HepG2 (cell line): ENCODE measurements at regions not wholly inside any gene's neighbourhood (a gene's known extent, or its start where the extent isn't known, plus 50 kb on each side); places are given as distances from the start of the nearest gene placed in this dataset.

Experiments
- ATAC-seq: fragments of 200-7000 bp; cut with Tn5 transposase; 3 replicates; pipeline ENCODE4 v1.9.1; 2020; ENCODE audit warnings: mild to moderate bottlenecking, moderate library complexity
- BruUV-seq: library from RNA; stranded (reverse); fragments of 400-500 nt; replicated peaks from 2 replicates; lab custom pipeline; 2021; lab: Mats Ljungman, UMichigan
- CTCF ChIA-PET: fragments of 300-600 bp; formaldehyde crosslinking; extraction: SDS; loops from one replicate; lab custom pipeline; 2021; ENCODE audit warnings: low total read pairs, inconsistent platforms, low intra/inter-chr PET ratio; lab: Yijun Ruan, JAX
- POLR2A ChIA-PET: fragments of 350-600 bp; sonication (Branson Sonifier 250); formaldehyde crosslinking; loops from one replicate; lab custom pipeline; 2020; ENCODE audit warnings: antibody characterized with exemption, inconsistent platforms; lab: Yijun Ruan, JAX
- DNase-seq: peaks from one replicate; pipeline ENCODE4 v3.0.0-alpha.2; 2015; ENCODE audit warnings: low spot score
- FAIRE-seq: peaks from 3 replicates; lab custom pipeline; 2011; peaks lifted over from hg19 to GRCh38; lab: Jason Lieb, UNC
- H2AFZ ChIP-seq: one replicate; pipeline ENCODE4 v1.6.1; 2011; ENCODE audit warnings: low read length, inconsistent platforms
- H3K27ac ChIP-seq: fragments of 300-600 bp; 3 replicates; pipeline ENCODE4 v1.8.0; 2011; ENCODE audit warnings: mixed run types, mild to moderate bottlenecking, mixed read lengths, low read length, inconsistent platforms; ENCODE audit not compliant: insufficient read depth; ENCODE audit errors: extremely low read length
- H3K27me3 ChIP-seq, 2 experiments: fragments of 200-600 bp in 1 of 2; 2 replicates in 1 of 2; 3 replicates in 1 of 2; pipeline versions ENCODE4 v1.6.0 to v1.8.0; 2011; ENCODE audit warnings: low read length in 2 of 2, mild to moderate bottlenecking in 2 of 2, moderate library complexity in 2 of 2, inconsistent platforms in 1 of 2; ENCODE audit not compliant: insufficient read depth in 2 of 2, control insufficient read depth in 1 of 2
- H3K36me3 ChIP-seq, 2 experiments: fragments of 200-600 bp in 1 of 2; replicated peaks in 1 of 2; 2 replicates in 1 of 2; 3 replicates in 1 of 2; pipeline versions ENCODE4 v1.5.1 to v1.8.0; 2011; ENCODE audit warnings: low read length in 2 of 2, inconsistent platforms in 1 of 2; ENCODE audit not compliant: insufficient read depth in 2 of 2, control insufficient read depth in 1 of 2
- H3K4me1 ChIP-seq: 2 replicates; pipeline ENCODE4 v1.5.1; 2012; ENCODE audit warnings: low read length, inconsistent platforms; ENCODE audit not compliant: insufficient read depth
- H3K4me2 ChIP-seq: 2 replicates; pipeline ENCODE4 v1.6.0; 2011; ENCODE audit warnings: low read depth, low read length, inconsistent platforms
- H3K4me3 ChIP-seq, 3 experiments: fragments of 200-600 bp in 1 of 3; sonication (generic), shearing (Covaris generic) in 1 of 3; replicated peaks in 1 of 3; 2 replicates each; pipeline ENCODE4 v1.5.1; 2011 to 2016; ENCODE audit warnings: low read length in 3 of 3, inconsistent platforms in 2 of 3, low read depth in 2 of 3, mild to moderate bottlenecking in 2 of 3, control low read depth in 1 of 3, mixed read lengths in 1 of 3; ENCODE audit not compliant: insufficient read depth in 1 of 3
- H3K79me2 ChIP-seq: one replicate; pipeline ENCODE4 v1.6.1; 2011; ENCODE audit warnings: low read length, inconsistent platforms; ENCODE audit not compliant: insufficient read depth
- H3K9ac ChIP-seq: 2 replicates; pipeline ENCODE4 v1.6.0; 2011; ENCODE audit warnings: mild to moderate bottlenecking, low read depth, low read length, inconsistent platforms; ENCODE audit not compliant: insufficient read depth
- H3K9me3 ChIP-seq: 2 replicates; pipeline ENCODE4 v1.5.1; 2012; ENCODE audit warnings: mild to moderate bottlenecking, low read length
- H4K20me1 ChIP-seq: 2 replicates; pipeline ENCODE4 v1.6.0; 2011; ENCODE audit warnings: inconsistent platforms, mild to moderate bottlenecking, low read length, moderate library complexity; ENCODE audit not compliant: insufficient read depth
- DRAP1 ChIP-seq: IDR thresholded peaks from 2 replicates; pipeline ENCODE4 v1.6.1; 2016; ENCODE audit warnings: missing genetic modification reagents, missing compliant biosample characterization
- FOXM1 ChIP-seq: sonication (generic); formaldehyde crosslinking; IDR thresholded peaks from 2 replicates; pipeline ENCODE4 v1.5.0; 2020; ENCODE audit warnings: missing genetic modification reagents
- GMEB1 ChIP-seq: sonication (generic); formaldehyde crosslinking; IDR thresholded peaks from 2 replicates; pipeline ENCODE4 v1.5.1; 2020; ENCODE audit warnings: missing genetic modification reagents, mild to moderate bottlenecking, borderline replicate concordance
- HOXD1 ChIP-seq: sonication (generic); formaldehyde crosslinking; IDR thresholded peaks from 2 replicates; pipeline ENCODE4 v1.5.0; 2020; ENCODE audit warnings: missing genetic modification reagents
- JUN ChIP-seq: sonication (generic); formaldehyde crosslinking; IDR thresholded peaks from 2 replicates; pipeline ENCODE4 v1.4.0; 2020; ENCODE audit warnings: mild to moderate bottlenecking, missing genetic modification reagents
- KMT2B ChIP-seq: IDR thresholded peaks from 2 replicates; pipeline ENCODE4 v1.6.1; 2016; ENCODE audit warnings: missing genetic modification reagents, missing compliant biosample characterization
- NR1H2 ChIP-seq: sonication (generic); formaldehyde crosslinking; IDR thresholded peaks from 2 replicates; pipeline ENCODE4 v1.8.1; 2022; ENCODE audit warnings: low read depth, missing genetic modification reagents, borderline replicate concordance
- RBM39 ChIP-seq: fragments of 200-400 bp; formaldehyde crosslinking; IDR thresholded peaks from one replicate; pipeline ENCODE4 v1.6.1; 2018; ENCODE audit warnings: antibody characterized with exemption, mild to moderate bottlenecking, low read depth, low read length; ENCODE audit not compliant: poor library complexity, severe bottlenecking
- SMARCC2 ChIP-seq: fragments of 450-650 bp; IDR thresholded peaks from 2 replicates; pipeline ENCODE4 v1.6.1; 2017; ENCODE audit warnings: antibody characterized with exemption, mild to moderate bottlenecking
- ZBTB34 ChIP-seq: sonication (generic); formaldehyde crosslinking; IDR thresholded peaks from 2 replicates; pipeline ENCODE4 v1.8.0; 2022; ENCODE audit warnings: mild to moderate bottlenecking, missing genetic modification reagents
- ZNF263 ChIP-seq: sonication (generic); formaldehyde crosslinking; IDR thresholded peaks from 2 replicates; pipeline ENCODE4 v1.4.0; 2020; ENCODE audit warnings: missing genetic modification reagents
- ZNF709 ChIP-seq: sonication (generic); formaldehyde crosslinking; IDR thresholded peaks from 2 replicates; pipeline ENCODE4 v1.5.0; 2020; ENCODE audit warnings: mild to moderate bottlenecking, missing genetic modification reagents
- WGBS: methylation state at CpG from one replicate; pipeline ENCODE4 v1.1.6; 2017; ENCODE audit warnings: low lambda C conversion rate; 5-methylcytosine and 5-hydroxymethylcytosine counted together
- in situ Hi-C: cut with HindIII; loops from 2 replicates; pipeline ENCODE4 v1.10.0; 2017; ENCODE audit warnings: low pct_unique_long_range_greater_than_20kb; ENCODE audit not compliant: extremely low pct_ligation_motif_present
- intact Hi-C: fragments of 100-400 bp; cut with micrococcal nuclease; formaldehyde crosslinking; loops from one replicate; pipeline ENCODE4 v1.10.0; 2022; ENCODE audit not compliant: unreplicated experiment
- TF ChIP-seq, protein P1 (sequence below): sonication (generic); formaldehyde crosslinking; IDR thresholded peaks from 2 replicates; pipeline ENCODE4 v1.9.0; 2022; ENCODE audit warnings: missing genetic modification reagents, mild to moderate bottlenecking, borderline replicate concordance
- TF ChIP-seq, protein P2 (sequence below): sonication (generic); formaldehyde crosslinking; IDR thresholded peaks from 2 replicates; pipeline ENCODE4 v1.5.1; 2020; ENCODE audit warnings: mild to moderate bottlenecking, missing genetic modification reagents, borderline replicate concordance

DNA sequence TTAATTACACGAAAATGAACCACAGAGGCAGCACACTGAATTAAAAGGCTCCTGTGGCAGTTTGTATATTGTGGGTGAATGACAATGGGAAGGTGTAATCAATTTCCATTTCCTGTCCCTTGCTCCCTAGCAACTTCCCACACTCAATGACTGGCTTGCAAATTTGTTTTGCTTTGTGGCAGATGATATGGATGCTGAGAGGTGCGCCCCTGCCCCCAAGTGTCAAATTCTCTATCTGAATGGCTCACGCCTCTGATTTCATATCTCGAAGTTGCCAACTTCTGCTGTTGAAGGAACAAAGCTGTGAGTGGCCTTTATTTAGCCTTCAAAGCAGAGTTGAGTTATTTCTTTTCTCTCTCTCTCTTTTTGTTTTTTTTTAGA is 86.0 kb downstream of the FOXD2 start:
- Histone ChIP-seq H3K9ac (no peak overlapping the region), H3K27ac (no peak overlapping the region), H3K79me2 (no peaks in the 10 kb centered on the region), H3K9me3 (0 out of 2 replicates have a peak, but pooled peaks cover under 1% of the 10 kb centered on the region), H3K27me3 (peaks cover 5 to 15% of the 10 kb centered on the region in 2 experiments), H3K4me1 (no peaks in the 10 kb centered on the region), H3K4me2 (no peak overlapping the region), H3K36me3 (no peaks in the 10 kb centered on the region), H4K20me1 (no peaks in the 10 kb centered on the region), H2AFZ (no peak overlapping the region), H3K4me3 (no peak overlapping the region)
- in situ Hi-C loops, result no loop called here
- ChIA-PET POLR2A (no interaction called here), CTCF (no interaction called here)
- no peak for ATAC-seq
- BruUV-seq, result no TSS peak
- DNase-seq, result no peak
- 31% methylated on average over 4 of the region's 4 CpGs for WGBS
- intact Hi-C loops, result no loop called here
- FAIRE-seq, result no peak
- TF ChIP-seq, protein P1, sequence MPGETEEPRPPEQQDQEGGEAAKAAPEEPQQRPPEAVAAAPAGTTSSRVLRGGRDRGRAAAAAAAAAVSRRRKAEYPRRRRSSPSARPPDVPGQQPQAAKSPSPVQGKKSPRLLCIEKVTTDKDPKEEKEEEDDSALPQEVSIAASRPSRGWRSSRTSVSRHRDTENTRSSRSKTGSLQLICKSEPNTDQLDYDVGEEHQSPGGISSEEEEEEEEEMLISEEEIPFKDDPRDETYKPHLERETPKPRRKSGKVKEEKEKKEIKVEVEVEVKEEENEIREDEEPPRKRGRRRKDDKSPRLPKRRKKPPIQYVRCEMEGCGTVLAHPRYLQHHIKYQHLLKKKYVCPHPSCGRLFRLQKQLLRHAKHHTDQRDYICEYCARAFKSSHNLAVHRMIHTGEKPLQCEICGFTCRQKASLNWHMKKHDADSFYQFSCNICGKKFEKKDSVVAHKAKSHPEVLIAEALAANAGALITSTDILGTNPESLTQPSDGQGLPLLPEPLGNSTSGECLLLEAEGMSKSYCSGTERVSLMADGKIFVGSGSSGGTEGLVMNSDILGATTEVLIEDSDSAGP, result no peak
- TF ChIP-seq SMARCC2, result no peak
- TF ChIP-seq KMT2B, result no peak
- no peak for TF ChIP-seq HOXD1 (CRISPR knock-in tag)
- TF ChIP-seq DRAP1 (CRISPR knock-in tag), result no peak
- TF ChIP-seq RBM39, result no peak
- TF ChIP-seq, protein P2, sequence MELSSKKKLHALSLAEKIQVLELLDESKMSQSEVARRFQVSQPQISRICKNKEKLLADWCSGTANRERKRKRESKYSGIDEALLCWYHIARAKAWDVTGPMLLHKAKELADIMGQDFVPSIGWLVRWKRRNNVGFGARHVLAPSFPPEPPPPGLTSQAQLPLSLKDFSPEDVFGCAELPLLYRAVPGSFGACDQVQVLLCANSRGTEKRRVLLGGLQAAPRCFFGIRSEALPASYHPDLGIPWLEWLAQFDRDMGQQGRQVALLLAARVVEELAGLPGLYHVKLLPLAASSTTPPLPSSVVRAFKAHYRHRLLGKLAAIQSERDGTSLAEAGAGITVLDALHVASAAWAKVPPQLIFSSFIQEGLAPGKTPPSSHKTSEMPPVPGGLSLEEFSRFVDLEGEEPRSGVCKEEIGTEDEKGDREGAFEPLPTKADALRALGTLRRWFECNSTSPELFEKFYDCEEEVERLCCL (CRISPR knock-in tag), result no peak
- no peak for TF ChIP-seq NR1H2 (CRISPR knock-in tag)
- TF ChIP-seq JUN (CRISPR knock-in tag), result no peak
- TF ChIP-seq FOXM1, result no peak
- no peak for TF ChIP-seq GMEB1 (CRISPR knock-in tag)
- no peak for TF ChIP-seq ZBTB34 (CRISPR knock-in tag)
- TF ChIP-seq ZNF709 (CRISPR knock-in tag), result no peak
- TF ChIP-seq ZNF263 (CRISPR knock-in tag), result no peak
